ENCODE measurements at regions not wholly inside any gene's neighbourhood (a gene's known extent, or its start where the extent isn't known, plus 50 kb on each side); places are given as distances from the start of the nearest gene placed in this dataset.

DNA sequence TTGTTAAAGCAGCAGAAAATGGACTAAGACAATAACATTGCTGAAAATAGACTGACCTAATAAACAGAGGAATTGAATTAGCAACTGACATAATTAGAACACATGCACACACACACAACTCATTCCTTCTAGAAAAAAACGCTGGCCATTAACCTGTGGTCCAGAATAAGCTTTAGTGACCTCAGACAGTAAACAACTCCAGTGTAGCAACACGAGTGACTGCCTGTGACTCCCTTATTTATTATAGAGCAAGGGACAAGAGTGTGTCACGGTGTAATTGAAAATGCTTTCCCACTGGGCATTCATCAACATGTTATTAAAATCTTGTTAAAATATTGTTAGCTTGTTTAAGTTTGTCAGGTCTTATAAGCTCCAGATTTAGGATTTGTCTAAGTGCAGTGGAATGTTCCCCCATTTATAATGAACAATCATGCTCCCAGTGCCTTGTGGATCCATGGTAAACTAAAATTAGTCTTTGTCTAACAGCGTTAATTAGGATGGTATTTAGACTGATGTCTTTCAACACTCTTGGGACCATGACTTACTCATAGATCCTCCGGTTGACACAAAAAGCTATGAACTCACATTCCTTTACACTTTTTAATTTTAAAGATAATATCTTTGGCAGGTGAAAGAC, 111.7 kb upstream of the IRS2 start:
- TF ChIP-seq OSR1 (CRISPR knock-in tag; IDR thresholded peaks at IDR 0.05) (no peak), ZFP30 (CRISPR knock-in tag; IDR thresholded peaks at IDR 0.05) (no peak), ESRRG (CRISPR knock-in tag; IDR thresholded peaks at IDR 0.05) (no peak), RARB (CRISPR knock-in tag; IDR thresholded peaks at IDR 0.05) (no peak), ZNF8 (CRISPR knock-in tag; IDR thresholded peaks at IDR 0.05) (no peak), ZNF565 (CRISPR knock-in tag; conservative IDR thresholded peaks at IDR 0.05; ENCODE audit: low read depth) (no peak)
- TF ChIP-seq, protein P1, sequence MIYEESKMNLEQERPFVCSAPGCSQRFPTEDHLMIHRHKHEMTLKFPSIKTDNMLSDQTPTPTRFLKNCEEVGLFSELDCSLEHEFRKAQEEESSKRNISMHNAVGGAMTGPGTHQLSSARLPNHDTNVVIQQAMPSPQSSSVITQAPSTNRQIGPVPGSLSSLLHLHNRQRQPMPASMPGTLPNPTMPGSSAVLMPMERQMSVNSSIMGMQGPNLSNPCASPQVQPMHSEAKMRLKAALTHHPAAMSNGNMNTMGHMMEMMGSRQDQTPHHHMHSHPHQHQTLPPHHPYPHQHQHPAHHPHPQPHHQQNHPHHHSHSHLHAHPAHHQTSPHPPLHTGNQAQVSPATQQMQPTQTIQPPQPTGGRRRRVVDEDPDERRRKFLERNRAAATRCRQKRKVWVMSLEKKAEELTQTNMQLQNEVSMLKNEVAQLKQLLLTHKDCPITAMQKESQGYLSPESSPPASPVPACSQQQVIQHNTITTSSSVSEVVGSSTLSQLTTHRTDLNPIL (CRISPR knock-in tag; IDR thresholded peaks at IDR 0.05; ENCODE audit: low read depth) = no peak
- TF ChIP-seq, protein P2, sequence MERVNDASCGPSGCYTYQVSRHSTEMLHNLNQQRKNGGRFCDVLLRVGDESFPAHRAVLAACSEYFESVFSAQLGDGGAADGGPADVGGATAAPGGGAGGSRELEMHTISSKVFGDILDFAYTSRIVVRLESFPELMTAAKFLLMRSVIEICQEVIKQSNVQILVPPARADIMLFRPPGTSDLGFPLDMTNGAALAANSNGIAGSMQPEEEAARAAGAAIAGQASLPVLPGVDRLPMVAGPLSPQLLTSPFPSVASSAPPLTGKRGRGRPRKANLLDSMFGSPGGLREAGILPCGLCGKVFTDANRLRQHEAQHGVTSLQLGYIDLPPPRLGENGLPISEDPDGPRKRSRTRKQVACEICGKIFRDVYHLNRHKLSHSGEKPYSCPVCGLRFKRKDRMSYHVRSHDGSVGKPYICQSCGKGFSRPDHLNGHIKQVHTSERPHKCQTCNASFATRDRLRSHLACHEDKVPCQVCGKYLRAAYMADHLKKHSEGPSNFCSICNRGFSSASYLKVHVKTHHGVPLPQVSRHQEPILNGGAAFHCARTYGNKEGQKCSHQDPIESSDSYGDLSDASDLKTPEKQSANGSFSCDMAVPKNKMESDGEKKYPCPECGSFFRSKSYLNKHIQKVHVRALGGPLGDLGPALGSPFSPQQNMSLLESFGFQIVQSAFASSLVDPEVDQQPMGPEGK (CRISPR knock-in tag; IDR thresholded peaks at IDR 0.05; ENCODE audit: borderline replicate concordance) = no peak
